ENCODE measurements at regions not wholly inside any gene's neighbourhood (a gene's known extent, or its start where the extent isn't known, plus 50 kb on each side); places are given as distances from the start of the nearest gene placed in this dataset.

DNA sequence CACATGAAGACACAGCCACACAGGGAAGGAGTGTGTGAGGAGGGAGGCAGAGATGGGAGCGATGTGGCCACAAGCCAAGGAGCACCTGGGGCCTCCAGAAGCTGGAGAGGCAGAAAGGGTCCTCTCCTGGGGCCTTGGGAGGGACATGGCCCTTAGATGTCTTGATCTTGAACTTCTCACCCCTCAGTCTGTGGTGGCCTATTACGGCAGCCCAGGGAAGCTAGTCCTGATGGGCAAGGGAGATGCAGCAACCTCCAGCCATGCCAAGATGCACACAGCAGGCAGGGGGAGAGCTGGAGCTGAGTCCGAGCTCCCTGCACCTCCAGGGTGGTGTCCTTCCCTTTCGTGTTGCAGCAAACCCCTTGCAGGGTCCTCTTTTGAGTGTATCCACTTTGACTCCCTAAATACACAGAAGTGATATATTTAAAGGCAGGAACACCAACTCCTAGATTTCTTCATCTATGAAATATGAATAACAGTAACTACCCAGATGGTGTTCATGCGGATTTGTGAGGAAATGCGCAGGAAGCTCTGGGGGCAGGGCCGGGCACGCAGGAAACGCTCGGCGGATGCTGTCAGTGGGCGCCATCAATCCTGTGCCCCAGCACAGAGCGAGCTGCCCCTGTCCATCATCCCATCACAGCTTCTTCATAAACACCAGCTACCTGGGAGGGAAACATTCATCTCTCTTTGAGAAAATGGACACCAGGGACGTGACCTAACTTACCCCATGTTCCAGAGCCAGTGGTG lies 230.4 kb upstream of the MYT1L start:
- TF ChIP-seq POLR2A (IDR thresholded peaks at IDR 0.05): no peak
- TF ChIP-seq, protein P1, sequence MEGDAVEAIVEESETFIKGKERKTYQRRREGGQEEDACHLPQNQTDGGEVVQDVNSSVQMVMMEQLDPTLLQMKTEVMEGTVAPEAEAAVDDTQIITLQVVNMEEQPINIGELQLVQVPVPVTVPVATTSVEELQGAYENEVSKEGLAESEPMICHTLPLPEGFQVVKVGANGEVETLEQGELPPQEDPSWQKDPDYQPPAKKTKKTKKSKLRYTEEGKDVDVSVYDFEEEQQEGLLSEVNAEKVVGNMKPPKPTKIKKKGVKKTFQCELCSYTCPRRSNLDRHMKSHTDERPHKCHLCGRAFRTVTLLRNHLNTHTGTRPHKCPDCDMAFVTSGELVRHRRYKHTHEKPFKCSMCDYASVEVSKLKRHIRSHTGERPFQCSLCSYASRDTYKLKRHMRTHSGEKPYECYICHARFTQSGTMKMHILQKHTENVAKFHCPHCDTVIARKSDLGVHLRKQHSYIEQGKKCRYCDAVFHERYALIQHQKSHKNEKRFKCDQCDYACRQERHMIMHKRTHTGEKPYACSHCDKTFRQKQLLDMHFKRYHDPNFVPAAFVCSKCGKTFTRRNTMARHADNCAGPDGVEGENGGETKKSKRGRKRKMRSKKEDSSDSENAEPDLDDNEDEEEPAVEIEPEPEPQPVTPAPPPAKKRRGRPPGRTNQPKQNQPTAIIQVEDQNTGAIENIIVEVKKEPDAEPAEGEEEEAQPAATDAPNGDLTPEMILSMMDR (IDR thresholded peaks at IDR 0.05): no peak
- no peak for TF ChIP-seq EP300 (IDR thresholded peaks at IDR 0.05)
- no peak for TF ChIP-seq POLR2AphosphoS5 (IDR thresholded peaks at IDR 0.05)
